NCI-H1436 (cell line): ENCODE measurements at regions not wholly inside any gene's neighbourhood (a gene's known extent, or its start where the extent isn't known, plus 50 kb on each side); places are given as distances from the start of the nearest gene placed in this dataset.
"Not testable (repeated sequence)": the region's sequence is repeated elsewhere in the genome, so short reads cannot be mapped to it uniquely, and the experiment has no call there.

Experiments used
- DNase-seq: peaks from one replicate; lab custom pipeline; 2025; lab: John Stamatoyannopoulos, UW

- DNase-seq = not testable (repeated sequence)
These were observed 613.0 kb upstream of the MIR17HG start for GRCh38 chr13:90734497-90734896.

- DNase-seq = no peak
These were observed 608.6 kb upstream of the MIR17HG start for GRCh38 chr13:90738881-90739280.

GRCh38 chr13:90740099-90740498, 607.4 kb upstream of the MIR17HG start:
- no peak for DNase-seq

GRCh38 chr13:90742381-90742780, 605.1 kb upstream of the MIR17HG start:
- DNase-seq = no peak

- DNase-seq = no peak
These were observed 601.3 kb upstream of the MIR17HG start for GRCh38 chr13:90746230-90746629.

- DNase-seq = no peak
These were observed 597.5 kb upstream of the MIR17HG start for GRCh38 chr13:90750021-90750420.

- no peak for DNase-seq
These were observed 596.5 kb upstream of the MIR17HG start for GRCh38 chr13:90751026-90751425.

- DNase-seq = no peak
These were observed 595.4 kb upstream of the MIR17HG start for GRCh38 chr13:90752070-90752469.

- no peak for DNase-seq
These were observed 590.3 kb upstream of the MIR17HG start for GRCh38 chr13:90757127-90757680.

GRCh38 chr13:90760639-90761038, 586.8 kb upstream of the MIR17HG start:
- no peak for DNase-seq

GRCh38 chr13:90763476-90764150, 583.9 kb upstream of the MIR17HG start:
- DNase-seq = no peak

- DNase-seq = no peak
These were observed 581.0 kb upstream of the MIR17HG start for GRCh38 chr13:90766386-90766902.

GRCh38 chr13:90768116-90768515, 579.4 kb upstream of the MIR17HG start:
- DNase-seq = no peak

GRCh38 chr13:90769387-90769786, 578.1 kb upstream of the MIR17HG start:
- DNase-seq = no peak

- no peak for DNase-seq
These were observed 577.2 kb upstream of the MIR17HG start for GRCh38 chr13:90770334-90770733.

GRCh38 chr13:90773681-90774080, 573.8 kb upstream of the MIR17HG start:
- no peak for DNase-seq

- no peak for DNase-seq
These were observed 571.3 kb upstream of the MIR17HG start for GRCh38 chr13:90776051-90776748.

GRCh38 chr13:90783273-90783672, 564.2 kb upstream of the MIR17HG start:
- DNase-seq = no peak

- no peak for DNase-seq
These were observed 560.5 kb upstream of the MIR17HG start for GRCh38 chr13:90787007-90787406.

GRCh38 chr13:90792335-90792734, 555.2 kb upstream of the MIR17HG start:
- DNase-seq = no peak

GRCh38 chr13:90793261-90793820, 554.1 kb upstream of the MIR17HG start:
- no peak for DNase-seq

- DNase-seq = no peak
These were observed 551.0 kb upstream of the MIR17HG start for GRCh38 chr13:90796474-90796873.

GRCh38 chr13:90797335-90797734, 550.2 kb upstream of the MIR17HG start:
- DNase-seq = no peak
